Neutrophil (primary cell): ENCODE measurements at regions not wholly inside any gene's neighbourhood (a gene's known extent, or its start where the extent isn't known, plus 50 kb on each side); places are given as distances from the start of the nearest gene placed in this dataset.

Experiments used
- H3K27ac ChIP-seq: fragments of 200-600 bp; sonication (generic); 2 replicates; pipeline ENCODE4 v1.5.1; 2016; ENCODE audit warnings: mild to moderate bottlenecking, moderate library complexity
- H3K27me3 ChIP-seq: fragments of 200-600 bp; sonication (generic); 2 replicates; pipeline ENCODE4 v1.6.0; 2016; ENCODE audit warnings: mild to moderate bottlenecking
- H3K36me3 ChIP-seq: fragments of 200-600 bp; sonication (generic); 2 replicates; pipeline ENCODE4 v1.5.1; 2017
- H3K4me1 ChIP-seq, 2 experiments: fragments of 200-600 bp in 1 of 2; sonication (generic) in 1 of 2; 1 replicate in 1 of 2; 2 replicates in 1 of 2; pipeline versions ENCODE4 v1.5.1 to v1.6.1; 2013 to 2016; ENCODE audit warnings: low read depth in 1 of 2, low read length in 1 of 2, mild to moderate bottlenecking in 1 of 2, moderate library complexity in 1 of 2; ENCODE audit not compliant: control insufficient read depth in 1 of 2, insufficient read depth in 1 of 2
- H3K4me3 ChIP-seq, 2 experiments: fragments of 200-600 bp in 1 of 2; sonication (generic) in 1 of 2; 1 replicate in 1 of 2; 2 replicates in 1 of 2; pipeline ENCODE4 v1.5.1; 2013 to 2016; ENCODE audit warnings: low read depth in 1 of 2, low read length in 1 of 2, mild to moderate bottlenecking in 1 of 2, moderate library complexity in 1 of 2
- H3K9me3 ChIP-seq: fragments of 200-600 bp; sonication (generic); 2 replicates; pipeline ENCODE4 v1.5.1; 2016
- CTCF ChIP-seq: fragments of 200-600 bp; sonication (generic); IDR thresholded peaks from 2 replicates; pipeline ENCODE4 v1.5.1; 2016; ENCODE audit warnings: antibody characterized with exemption

GRCh38 chr5:60489856-60490255 is 210.1 kb downstream of the DEPDC1B start:
- Histone ChIP-seq H3K9me3 (no peaks in the 10 kb centered on the region), H3K27ac (no peak overlapping the region), H3K4me1 (no peaks in the 10 kb centered on the region), H3K4me3 (no peak overlapping the region), H3K27me3 (no peaks in the 10 kb centered on the region), H3K36me3 (no peaks in the 10 kb centered on the region)
- no peak for TF ChIP-seq CTCF

GRCh38 chr5:60489377-60489776 is 210.6 kb downstream of the DEPDC1B start:
- TF ChIP-seq CTCF, result no peak
- Histone ChIP-seq H3K4me3 (no peak overlapping the region), H3K4me1 (no peaks in the 10 kb centered on the region), H3K27ac (no peak overlapping the region), H3K9me3 (no peaks in the 10 kb centered on the region), H3K27me3 (no peaks in the 10 kb centered on the region), H3K36me3 (no peaks in the 10 kb centered on the region)

GRCh38 chr5:60488466-60489130 is 211.4 kb downstream of the DEPDC1B start:
- TF ChIP-seq CTCF, result no peak
- H3K36me3 ChIP-seq, result no peaks in the 10 kb centered on the region
- H3K4me3 ChIP-seq, result no peak overlapping the region
- no peaks in the 10 kb centered on the region for H3K27me3 ChIP-seq
- H3K9me3 ChIP-seq, result no peaks in the 10 kb centered on the region
- no peak overlapping the region for H3K27ac ChIP-seq
- no peaks in the 10 kb centered on the region for H3K4me1 ChIP-seq

- Histone ChIP-seq H3K27me3 (no peaks in the 10 kb centered on the region), H3K9me3 (no peaks in the 10 kb centered on the region), H3K4me3 (no peak overlapping the region), H3K4me1 (no peaks in the 10 kb centered on the region), H3K36me3 (no peaks in the 10 kb centered on the region), H3K27ac (no peak overlapping the region)
- TF ChIP-seq CTCF, result no peak
Observed at GRCh38 chr5:60487885-60488442, 212.0 kb downstream of the DEPDC1B start.

- H3K4me1 ChIP-seq, result no peaks in the 10 kb centered on the region
- no peak for TF ChIP-seq CTCF
- no peak overlapping the region for H3K4me3 ChIP-seq
- H3K36me3 ChIP-seq, result no peaks in the 10 kb centered on the region
- H3K27ac ChIP-seq, result no peak overlapping the region
- no peaks in the 10 kb centered on the region for H3K9me3 ChIP-seq
- no peaks in the 10 kb centered on the region for H3K27me3 ChIP-seq
Observed at GRCh38 chr5:60487476-60487875, 212.5 kb downstream of the DEPDC1B start.
